GM18505 (cell line): ENCODE measurements at regions not wholly inside any gene's neighbourhood (a gene's known extent, or its start where the extent isn't known, plus 50 kb on each side); places are given as distances from the start of the nearest gene placed in this dataset.
"Not testable (repeated sequence)": the region's sequence is repeated elsewhere in the genome, so short reads cannot be mapped to it uniquely, and the experiment has no call there.

Experiments used
- ATAC-seq: cut with Tn5 transposase; IDR thresholded peaks from one replicate; pipeline ENCODE4 v1.9.1; 2021; ENCODE audit not compliant: unreplicated experiment
- POLR2A ChIP-seq: IDR thresholded peaks from 4 replicates; pipeline ENCODE4 v1.6.1; 2011; ENCODE audit warnings: borderline replicate concordance; ENCODE audit not compliant: insufficient read depth, insufficient read length; ENCODE audit errors: extremely low read depth

- no peak for TF ChIP-seq POLR2A
- no peak for ATAC-seq
Measured at GRCh38 chr5:125679522-125679921, 743.7 kb upstream of the GRAMD2B start.

- no peak for ATAC-seq
- no peak for TF ChIP-seq POLR2A
Measured at GRCh38 chr5:125683669-125684068, 739.5 kb upstream of the GRAMD2B start.

- no peak for ATAC-seq
- TF ChIP-seq POLR2A = no peak
Measured at GRCh38 chr5:125685771-125686170, 737.4 kb upstream of the GRAMD2B start.

- not testable (repeated sequence) for ATAC-seq
Measured at GRCh38 chr5:125691738-125692530, 731.3 kb upstream of the GRAMD2B start.

GRCh38 chr5:125695996-125696655 lies 727.1 kb upstream of the GRAMD2B start:
- no peak for ATAC-seq
- TF ChIP-seq POLR2A = no peak

GRCh38 chr5:125696762-125697161 lies 726.4 kb upstream of the GRAMD2B start:
- TF ChIP-seq POLR2A = no peak
- no peak for ATAC-seq

GRCh38 chr5:125698420-125698819 lies 724.8 kb upstream of the GRAMD2B start:
- ATAC-seq = no peak
- TF ChIP-seq POLR2A = no peak

GRCh38 chr5:125699860-125700259 lies 723.3 kb upstream of the GRAMD2B start:
- ATAC-seq = no peak
- no peak for TF ChIP-seq POLR2A

GRCh38 chr5:125700380-125700861 lies 722.8 kb upstream of the GRAMD2B start:
- no peak for TF ChIP-seq POLR2A
- no peak for ATAC-seq

GRCh38 chr5:125703616-125704015 lies 719.6 kb upstream of the GRAMD2B start:
- no peak for TF ChIP-seq POLR2A
- ATAC-seq = no peak

- TF ChIP-seq POLR2A = no peak
- no peak for ATAC-seq
Measured at GRCh38 chr5:125704888-125705287, 718.3 kb upstream of the GRAMD2B start.

- no peak for ATAC-seq
- no peak for TF ChIP-seq POLR2A
Measured at GRCh38 chr5:125708583-125708982, 714.6 kb upstream of the GRAMD2B start.

- TF ChIP-seq POLR2A = no peak
- ATAC-seq = no peak
Measured at GRCh38 chr5:125710745-125711144, 712.5 kb upstream of the GRAMD2B start.

GRCh38 chr5:125712397-125712796 lies 710.8 kb upstream of the GRAMD2B start:
- no peak for ATAC-seq
- no peak for TF ChIP-seq POLR2A

GRCh38 chr5:125713109-125713805 lies 710.0 kb upstream of the GRAMD2B start:
- ATAC-seq = no peak
- TF ChIP-seq POLR2A = no peak

- no peak for ATAC-seq
- TF ChIP-seq POLR2A = no peak
Measured at GRCh38 chr5:125715216-125715615, 708.0 kb upstream of the GRAMD2B start.
